LNCaP clone FGC (cell line): ENCODE measurements at regions not wholly inside any gene's neighbourhood (a gene's known extent, or its start where the extent isn't known, plus 50 kb on each side); places are given as distances from the start of the nearest gene placed in this dataset.

Source experiments
- DNase-seq: peaks from one replicate; pipeline ENCODE4 v3.0.0-alpha.2; 2011; ENCODE audit warnings: low read depth
- H3K4me3 ChIP-seq: 2 replicates; pipeline ENCODE4 v1.5.1; 2011; ENCODE audit warnings: mild to moderate bottlenecking, low read depth, low read length, control low read depth
- TF ChIP-seq, protein P1 (sequence below): IDR thresholded peaks from 2 replicates; pipeline ENCODE4 v1.5.1; 2012; ENCODE audit warnings: mild to moderate bottlenecking; ENCODE audit not compliant: control insufficient read depth, insufficient read depth; ENCODE audit errors: extremely low read depth

GRCh38 chr7:85702348-85702747 is 515.5 kb upstream of the SEMA3D start:
- TF ChIP-seq, protein P1, sequence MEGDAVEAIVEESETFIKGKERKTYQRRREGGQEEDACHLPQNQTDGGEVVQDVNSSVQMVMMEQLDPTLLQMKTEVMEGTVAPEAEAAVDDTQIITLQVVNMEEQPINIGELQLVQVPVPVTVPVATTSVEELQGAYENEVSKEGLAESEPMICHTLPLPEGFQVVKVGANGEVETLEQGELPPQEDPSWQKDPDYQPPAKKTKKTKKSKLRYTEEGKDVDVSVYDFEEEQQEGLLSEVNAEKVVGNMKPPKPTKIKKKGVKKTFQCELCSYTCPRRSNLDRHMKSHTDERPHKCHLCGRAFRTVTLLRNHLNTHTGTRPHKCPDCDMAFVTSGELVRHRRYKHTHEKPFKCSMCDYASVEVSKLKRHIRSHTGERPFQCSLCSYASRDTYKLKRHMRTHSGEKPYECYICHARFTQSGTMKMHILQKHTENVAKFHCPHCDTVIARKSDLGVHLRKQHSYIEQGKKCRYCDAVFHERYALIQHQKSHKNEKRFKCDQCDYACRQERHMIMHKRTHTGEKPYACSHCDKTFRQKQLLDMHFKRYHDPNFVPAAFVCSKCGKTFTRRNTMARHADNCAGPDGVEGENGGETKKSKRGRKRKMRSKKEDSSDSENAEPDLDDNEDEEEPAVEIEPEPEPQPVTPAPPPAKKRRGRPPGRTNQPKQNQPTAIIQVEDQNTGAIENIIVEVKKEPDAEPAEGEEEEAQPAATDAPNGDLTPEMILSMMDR, result no peak
- DNase-seq, result no peak
- no peak overlapping the region for H3K4me3 ChIP-seq

DNA sequence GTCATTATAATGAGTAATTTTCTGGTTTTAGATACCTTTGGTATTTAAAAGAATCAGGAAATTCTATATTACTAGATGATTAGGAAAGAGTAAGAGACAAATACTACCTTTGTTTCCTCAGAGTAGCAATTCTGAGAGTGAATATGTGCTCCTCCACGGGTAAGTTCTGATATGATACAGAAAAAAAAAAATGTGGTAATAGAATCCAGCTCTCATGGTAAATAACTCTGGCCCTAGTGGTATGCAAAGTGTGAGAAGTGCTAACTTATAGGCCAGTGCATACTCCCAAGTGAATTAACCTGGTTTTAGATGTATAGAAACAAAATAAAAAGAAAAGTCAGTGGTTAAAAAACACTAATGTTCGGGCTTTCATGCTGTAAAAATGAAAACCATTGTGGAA is 512.6 kb upstream of the SEMA3D start:
- no peak for DNase-seq
- no peak overlapping the region for H3K4me3 ChIP-seq
- TF ChIP-seq, protein P1, result no peak

DNA sequence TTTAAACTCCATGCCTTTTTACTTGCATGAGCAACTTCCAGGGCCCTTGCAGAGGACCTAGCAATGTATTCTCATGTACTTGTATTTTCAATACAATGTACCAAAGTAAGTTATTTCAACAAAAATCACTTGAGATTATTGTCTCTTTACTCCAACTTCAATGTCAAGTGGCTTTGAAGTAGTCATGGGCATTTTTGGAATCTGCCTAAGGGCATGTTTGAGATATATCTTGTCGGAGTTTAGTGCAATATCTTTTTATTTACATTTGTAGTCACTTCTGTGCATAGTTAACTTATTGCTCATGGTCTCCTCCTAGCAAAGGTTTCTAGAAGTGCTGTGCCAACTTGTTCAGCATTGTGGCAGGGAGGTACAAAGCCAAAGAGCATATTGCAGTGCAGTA is 508.7 kb upstream of the SEMA3D start:
- no peak for DNase-seq
- TF ChIP-seq, protein P1, result no peak
- H3K4me3 ChIP-seq, result no peak overlapping the region

GRCh38 chr7:85695041-85695440 is 508.2 kb upstream of the SEMA3D start:
- H3K4me3 ChIP-seq, result no peak overlapping the region
- TF ChIP-seq, protein P1, result no peak
- DNase-seq, result no peak

- H3K4me3 ChIP-seq, result no peak overlapping the region
- DNase-seq, result no peak
- TF ChIP-seq, protein P1, result no peak
Observed at GRCh38 chr7:85693326-85693725, 506.5 kb upstream of the SEMA3D start.

- TF ChIP-seq, protein P1, result no peak
- H3K4me3 ChIP-seq, result no peak overlapping the region
- DNase-seq, result no peak
Observed at GRCh38 chr7:85688712-85689111, 501.9 kb upstream of the SEMA3D start.

DNA sequence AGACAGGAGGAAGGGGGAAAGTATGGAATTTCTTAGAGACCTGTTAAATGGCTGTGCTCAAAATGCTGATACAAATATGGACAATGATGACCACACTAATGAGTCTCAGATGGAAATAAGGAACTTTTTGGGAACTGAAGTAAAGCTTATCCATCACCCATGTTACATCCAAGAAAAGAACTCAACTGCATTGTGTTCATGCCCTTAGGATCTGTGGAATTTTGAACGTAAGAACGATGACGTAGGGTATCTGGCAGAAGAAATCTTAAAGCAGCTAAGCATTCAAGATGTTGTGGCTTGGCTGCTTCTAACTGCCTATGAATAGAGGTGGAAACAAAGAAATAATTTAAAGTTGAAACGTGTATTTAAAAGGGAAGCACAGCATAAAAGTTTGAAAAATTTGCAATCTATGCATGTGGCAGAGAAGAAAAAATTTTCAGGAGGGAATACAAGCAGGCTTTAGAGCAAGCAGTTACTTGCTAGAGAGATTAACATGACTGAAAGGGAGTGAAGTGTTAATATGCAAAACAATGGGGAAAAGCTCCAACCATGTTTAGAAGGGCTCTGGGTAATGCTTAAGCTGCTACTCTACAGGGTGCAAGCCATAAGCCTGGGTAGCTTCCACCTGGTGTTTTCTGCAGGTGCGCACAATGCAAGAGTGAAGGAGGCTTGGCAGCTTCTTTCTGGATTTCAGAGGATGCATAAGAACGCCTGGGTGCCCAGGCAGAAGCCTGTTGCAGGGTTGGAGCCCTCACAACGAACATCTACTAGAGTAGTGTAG is 499.7 kb upstream of the SEMA3D start:
- TF ChIP-seq, protein P1, result no peak
- DNase-seq, result no peak
- no peak overlapping the region for H3K4me3 ChIP-seq
